Panc1 (cell line): ENCODE measurements at regions not wholly inside any gene's neighbourhood (a gene's known extent, or its start where the extent isn't known, plus 50 kb on each side); places are given as distances from the start of the nearest gene placed in this dataset.

ENCODE experiments used
- POLR2AphosphoS5 ChIP-seq: IDR thresholded peaks from 2 replicates; pipeline ENCODE4 v1.6.1; 2012; ENCODE audit warnings: mild to moderate bottlenecking, low read depth, low read length, moderate library complexity
- SIN3A ChIP-seq: IDR thresholded peaks from 2 replicates; pipeline ENCODE4 v1.6.1; 2012; ENCODE audit warnings: low read depth, mild to moderate bottlenecking, low read length, moderate library complexity, borderline replicate concordance; ENCODE audit not compliant: insufficient read depth
- TF ChIP-seq, protein P1 (sequence below): fragments of 450-650 bp; IDR thresholded peaks from 2 replicates; pipeline ENCODE4 v1.5.1; 2017; ENCODE audit warnings: mild to moderate bottlenecking
- TF ChIP-seq, protein P2 (sequence below), 2 experiments: IDR thresholded peaks; 2 replicates each; pipeline ENCODE4 v1.6.1; 2011 to 2012; ENCODE audit warnings: low read depth in 2 of 2, control low read depth in 1 of 2, low read length in 1 of 2, mild to moderate bottlenecking in 1 of 2, moderate library complexity in 1 of 2; ENCODE audit not compliant: insufficient read depth in 1 of 2

DNA sequence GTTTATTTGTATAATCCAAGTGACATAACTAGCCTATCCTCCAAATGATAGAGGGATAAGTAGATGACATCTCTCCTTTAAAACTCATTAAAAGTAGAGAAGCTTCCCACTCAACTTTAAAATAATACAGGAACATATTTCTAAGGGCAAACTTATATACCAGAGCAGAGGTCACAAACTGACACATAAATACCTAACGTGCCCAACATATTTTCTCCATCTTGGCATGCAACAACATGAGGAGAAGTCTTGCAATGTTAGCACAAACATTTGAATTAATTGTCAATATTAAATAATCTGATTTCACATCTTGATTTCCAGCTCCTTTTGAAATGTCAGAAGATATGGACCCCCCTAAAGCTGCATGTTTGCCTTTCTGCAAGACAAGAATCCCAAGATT is 335.0 kb downstream of the DEPDC1B start:
- TF ChIP-seq, protein P1, sequence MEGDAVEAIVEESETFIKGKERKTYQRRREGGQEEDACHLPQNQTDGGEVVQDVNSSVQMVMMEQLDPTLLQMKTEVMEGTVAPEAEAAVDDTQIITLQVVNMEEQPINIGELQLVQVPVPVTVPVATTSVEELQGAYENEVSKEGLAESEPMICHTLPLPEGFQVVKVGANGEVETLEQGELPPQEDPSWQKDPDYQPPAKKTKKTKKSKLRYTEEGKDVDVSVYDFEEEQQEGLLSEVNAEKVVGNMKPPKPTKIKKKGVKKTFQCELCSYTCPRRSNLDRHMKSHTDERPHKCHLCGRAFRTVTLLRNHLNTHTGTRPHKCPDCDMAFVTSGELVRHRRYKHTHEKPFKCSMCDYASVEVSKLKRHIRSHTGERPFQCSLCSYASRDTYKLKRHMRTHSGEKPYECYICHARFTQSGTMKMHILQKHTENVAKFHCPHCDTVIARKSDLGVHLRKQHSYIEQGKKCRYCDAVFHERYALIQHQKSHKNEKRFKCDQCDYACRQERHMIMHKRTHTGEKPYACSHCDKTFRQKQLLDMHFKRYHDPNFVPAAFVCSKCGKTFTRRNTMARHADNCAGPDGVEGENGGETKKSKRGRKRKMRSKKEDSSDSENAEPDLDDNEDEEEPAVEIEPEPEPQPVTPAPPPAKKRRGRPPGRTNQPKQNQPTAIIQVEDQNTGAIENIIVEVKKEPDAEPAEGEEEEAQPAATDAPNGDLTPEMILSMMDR: no peak
- TF ChIP-seq, protein P2, sequence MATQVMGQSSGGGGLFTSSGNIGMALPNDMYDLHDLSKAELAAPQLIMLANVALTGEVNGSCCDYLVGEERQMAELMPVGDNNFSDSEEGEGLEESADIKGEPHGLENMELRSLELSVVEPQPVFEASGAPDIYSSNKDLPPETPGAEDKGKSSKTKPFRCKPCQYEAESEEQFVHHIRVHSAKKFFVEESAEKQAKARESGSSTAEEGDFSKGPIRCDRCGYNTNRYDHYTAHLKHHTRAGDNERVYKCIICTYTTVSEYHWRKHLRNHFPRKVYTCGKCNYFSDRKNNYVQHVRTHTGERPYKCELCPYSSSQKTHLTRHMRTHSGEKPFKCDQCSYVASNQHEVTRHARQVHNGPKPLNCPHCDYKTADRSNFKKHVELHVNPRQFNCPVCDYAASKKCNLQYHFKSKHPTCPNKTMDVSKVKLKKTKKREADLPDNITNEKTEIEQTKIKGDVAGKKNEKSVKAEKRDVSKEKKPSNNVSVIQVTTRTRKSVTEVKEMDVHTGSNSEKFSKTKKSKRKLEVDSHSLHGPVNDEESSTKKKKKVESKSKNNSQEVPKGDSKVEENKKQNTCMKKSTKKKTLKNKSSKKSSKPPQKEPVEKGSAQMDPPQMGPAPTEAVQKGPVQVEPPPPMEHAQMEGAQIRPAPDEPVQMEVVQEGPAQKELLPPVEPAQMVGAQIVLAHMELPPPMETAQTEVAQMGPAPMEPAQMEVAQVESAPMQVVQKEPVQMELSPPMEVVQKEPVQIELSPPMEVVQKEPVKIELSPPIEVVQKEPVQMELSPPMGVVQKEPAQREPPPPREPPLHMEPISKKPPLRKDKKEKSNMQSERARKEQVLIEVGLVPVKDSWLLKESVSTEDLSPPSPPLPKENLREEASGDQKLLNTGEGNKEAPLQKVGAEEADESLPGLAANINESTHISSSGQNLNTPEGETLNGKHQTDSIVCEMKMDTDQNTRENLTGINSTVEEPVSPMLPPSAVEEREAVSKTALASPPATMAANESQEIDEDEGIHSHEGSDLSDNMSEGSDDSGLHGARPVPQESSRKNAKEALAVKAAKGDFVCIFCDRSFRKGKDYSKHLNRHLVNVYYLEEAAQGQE (IDR thresholded peaks at IDR 0.05; ENCODE audit: insufficient read depth in 1 of 2, low read depth in 2 of 2, low read length in 1 of 2): no peak
- TF ChIP-seq POLR2AphosphoS5: no peak
- no peak for TF ChIP-seq SIN3A
